Activated gamma-delta T cell treated with Interleukin-2 at 50 U/mL for 16 hours (primary cell): ENCODE measurements at regions not wholly inside any gene's neighbourhood (a gene's known extent, or its start where the extent isn't known, plus 50 kb on each side); places are given as distances from the start of the nearest gene placed in this dataset.

Experiments
- DNase-seq: peaks from one replicate; pipeline ENCODE4 v3.0.0-alpha.2; 2020

DNA sequence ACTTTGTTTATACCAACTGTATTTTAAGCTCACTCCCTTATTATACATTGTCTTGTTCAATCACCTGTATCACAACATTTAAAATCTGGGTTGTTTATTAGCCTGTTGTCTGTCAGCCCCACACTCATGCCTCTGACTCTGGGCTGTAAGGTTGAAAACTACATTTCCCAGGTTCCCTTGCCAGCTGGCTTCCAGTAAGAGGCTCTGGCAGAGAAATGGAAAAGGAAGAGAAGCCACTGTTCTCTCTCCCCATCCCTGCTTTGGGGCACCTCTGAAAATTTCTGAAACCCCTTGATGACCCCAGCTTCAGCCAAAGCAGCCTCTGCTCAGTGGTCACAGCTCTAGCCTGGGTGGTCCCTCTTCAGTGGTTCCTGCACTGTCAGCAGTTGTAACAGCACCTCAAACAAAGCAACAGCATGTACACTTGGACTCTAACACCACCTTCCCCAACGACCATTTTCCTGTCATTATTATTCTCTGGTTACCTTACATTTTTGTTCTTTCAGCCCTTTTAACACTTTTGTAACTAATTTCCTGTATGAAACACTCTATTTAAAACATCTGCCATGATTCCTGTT, 108.9 kb upstream of the LGALSL start:
- DNase-seq = no peak

- no peak for DNase-seq
These were observed 108.0 kb upstream of the LGALSL start for GRCh38 chr2:64345998-64346397.

- DNase-seq = no peak
These were observed 105.4 kb upstream of the LGALSL start for GRCh38 chr2:64348386-64349130.

DNA sequence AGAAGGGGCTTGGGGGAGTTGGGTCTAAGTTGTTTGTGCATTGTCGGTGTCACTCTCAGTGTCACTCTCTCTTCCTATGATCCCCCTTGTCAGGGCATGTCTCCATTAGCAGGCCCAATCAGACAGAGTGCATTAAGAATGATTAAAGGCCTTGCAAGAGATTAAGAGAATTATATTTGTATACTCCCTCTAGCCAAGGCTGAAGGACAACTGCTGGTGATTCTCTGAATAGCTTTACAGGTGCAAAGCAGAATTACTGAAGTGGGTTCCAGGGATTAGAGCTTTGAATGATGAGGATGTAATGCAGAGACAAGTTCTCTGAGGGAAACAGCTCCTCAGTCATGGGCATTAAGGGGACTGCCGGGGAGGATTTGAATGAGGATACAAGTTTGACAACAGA, 104.8 kb upstream of the LGALSL start:
- no peak for DNase-seq

GRCh38 chr2:64350996-64351395, 103.0 kb upstream of the LGALSL start:
- no peak for DNase-seq

DNA sequence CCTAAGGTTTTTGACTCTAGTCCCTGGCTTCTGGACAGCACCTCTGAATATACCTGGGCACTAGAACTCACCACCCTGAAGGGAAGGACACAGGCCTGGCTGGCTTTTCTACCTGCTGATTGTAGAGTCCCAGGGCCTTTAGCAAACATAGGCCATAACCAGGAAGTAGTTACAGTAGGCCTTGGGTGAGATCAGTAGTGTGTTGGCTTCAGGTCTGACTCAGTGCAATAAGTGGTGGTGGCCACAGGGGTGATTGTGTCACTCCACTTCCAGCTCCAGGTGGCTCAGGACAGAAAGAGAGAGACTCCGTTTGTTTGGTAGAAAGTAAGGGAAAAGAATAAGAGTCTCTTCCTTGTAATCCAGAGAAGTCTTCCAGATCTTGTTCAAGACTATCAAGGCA, 101.7 kb upstream of the LGALSL start:
- no peak for DNase-seq

- DNase-seq = no peak
These were observed 98.9 kb upstream of the LGALSL start for GRCh38 chr2:64354857-64355680.

GRCh38 chr2:64356906-64357305, 97.1 kb upstream of the LGALSL start:
- no peak for DNase-seq

GRCh38 chr2:64359171-64359891, 94.6 kb upstream of the LGALSL start:
- DNase-seq = no peak

DNA sequence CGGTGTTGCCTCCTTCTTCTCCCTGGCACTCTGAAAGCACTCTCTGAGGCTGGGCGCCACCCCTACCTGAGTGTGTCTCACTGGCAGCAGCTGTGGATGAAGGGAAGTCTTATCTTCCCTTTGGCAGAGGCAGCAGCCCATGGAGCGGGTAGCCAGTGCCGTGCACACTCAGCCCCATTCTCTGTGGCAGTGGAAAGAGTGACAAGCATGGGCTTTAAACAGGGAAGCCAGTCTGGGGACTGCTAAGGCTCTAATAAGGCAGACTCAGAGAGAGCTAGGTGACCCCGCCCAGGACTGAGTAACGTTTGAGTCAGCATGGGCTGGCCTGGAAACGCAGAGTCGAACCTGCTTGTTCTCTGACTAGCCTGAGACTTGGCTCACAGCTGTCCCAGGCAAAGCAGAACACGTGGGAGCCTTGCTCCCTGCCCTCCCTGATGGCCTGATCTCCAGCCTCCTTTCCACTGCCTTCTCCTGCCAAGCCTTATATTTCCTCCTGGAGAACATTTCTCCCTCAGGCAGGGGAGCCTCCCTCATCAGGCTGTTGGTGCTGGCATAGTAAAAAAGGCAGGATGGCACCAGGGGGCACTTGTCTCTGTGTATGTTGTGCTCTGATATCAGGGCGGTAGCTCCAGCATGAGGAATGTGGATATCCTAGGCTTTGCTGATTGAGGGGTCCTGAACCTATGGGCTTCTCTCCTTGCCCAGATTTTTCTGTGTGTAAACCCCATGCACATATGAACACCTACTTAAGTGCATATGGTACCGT, 93.9 kb upstream of the LGALSL start:
- no peak for DNase-seq

DNA sequence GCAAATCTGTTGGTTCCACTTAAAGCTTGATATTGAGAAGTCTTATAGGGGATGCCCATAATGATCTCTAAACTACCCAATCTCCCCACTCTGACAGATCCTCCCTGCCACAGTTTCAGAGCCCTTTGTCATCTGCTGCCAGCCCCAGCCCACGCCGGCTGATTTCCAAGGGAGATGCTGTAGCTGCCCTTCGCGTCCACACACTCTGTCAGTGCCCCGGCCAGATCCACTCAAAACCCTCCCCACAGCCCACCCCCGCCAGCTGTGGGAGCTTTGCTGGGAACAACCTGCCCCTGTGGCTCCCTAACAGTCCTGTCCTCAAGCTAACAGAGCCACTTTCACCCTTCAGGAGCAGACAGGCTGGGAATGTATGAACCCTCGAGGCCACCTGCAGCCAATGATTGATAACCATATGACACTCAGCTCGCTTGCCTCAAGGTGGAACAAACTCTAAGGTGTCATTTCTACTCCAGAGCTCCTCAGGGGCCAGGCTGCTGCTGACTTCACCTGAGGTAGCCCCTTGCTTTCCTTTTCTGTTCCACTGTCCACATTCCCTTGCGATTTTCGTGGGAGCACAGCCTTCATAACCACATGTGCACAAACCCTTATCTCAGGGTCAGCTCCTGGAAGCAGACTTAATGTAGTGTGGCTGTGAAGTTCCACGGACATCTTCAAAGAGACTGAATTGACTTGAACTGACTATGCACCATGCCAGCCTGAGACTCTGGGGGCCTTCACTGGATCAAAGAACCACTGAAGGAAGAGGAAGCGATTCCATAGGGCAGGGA, 92.6 kb upstream of the LGALSL start:
- DNase-seq = no peak

DNA sequence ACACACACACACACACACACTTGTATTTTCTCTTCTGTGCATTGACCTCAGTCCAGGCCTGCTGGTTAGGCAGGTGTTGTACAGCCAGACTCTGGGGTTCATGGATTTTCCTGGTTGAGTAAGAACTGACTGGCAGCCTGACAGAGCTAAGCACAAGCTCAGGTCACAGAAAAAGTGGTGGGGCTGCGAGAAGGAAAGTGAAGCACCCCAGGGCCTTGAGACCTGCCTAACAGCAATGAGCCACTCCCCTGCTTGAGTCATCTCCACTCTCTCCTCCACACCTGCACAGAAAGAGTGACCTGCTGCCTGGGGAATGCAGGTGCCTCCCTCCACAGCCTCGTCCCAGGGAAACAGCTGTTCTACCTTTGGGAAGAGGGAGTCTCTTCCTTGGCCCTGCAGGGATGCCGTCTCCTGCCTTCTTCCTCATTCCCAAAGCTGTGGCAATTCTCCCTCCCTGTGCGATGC, 91.4 kb upstream of the LGALSL start:
- DNase-seq = no peak

DNA sequence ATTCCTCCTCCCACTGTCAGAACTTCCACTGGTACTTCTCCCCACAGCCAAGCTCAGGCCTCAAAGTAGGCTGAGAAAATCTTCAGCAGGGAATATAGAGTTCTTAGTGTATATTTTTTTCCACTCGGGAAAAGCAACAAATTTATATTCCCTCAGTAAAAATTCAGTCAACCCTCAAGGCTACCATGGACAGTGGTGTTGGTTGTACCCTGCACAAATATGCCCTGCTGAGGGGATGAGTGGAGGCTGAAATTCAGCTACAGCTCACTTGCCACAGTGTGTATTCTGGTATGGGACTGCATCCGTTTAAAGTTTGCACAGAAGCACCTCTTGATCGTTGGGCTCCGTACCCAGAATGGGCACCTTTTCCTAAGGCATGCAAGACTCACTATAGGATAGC, 90.8 kb upstream of the LGALSL start:
- no peak for DNase-seq

- no peak for DNase-seq
These were observed 90.1 kb upstream of the LGALSL start for GRCh38 chr2:64363848-64364247.

DNA sequence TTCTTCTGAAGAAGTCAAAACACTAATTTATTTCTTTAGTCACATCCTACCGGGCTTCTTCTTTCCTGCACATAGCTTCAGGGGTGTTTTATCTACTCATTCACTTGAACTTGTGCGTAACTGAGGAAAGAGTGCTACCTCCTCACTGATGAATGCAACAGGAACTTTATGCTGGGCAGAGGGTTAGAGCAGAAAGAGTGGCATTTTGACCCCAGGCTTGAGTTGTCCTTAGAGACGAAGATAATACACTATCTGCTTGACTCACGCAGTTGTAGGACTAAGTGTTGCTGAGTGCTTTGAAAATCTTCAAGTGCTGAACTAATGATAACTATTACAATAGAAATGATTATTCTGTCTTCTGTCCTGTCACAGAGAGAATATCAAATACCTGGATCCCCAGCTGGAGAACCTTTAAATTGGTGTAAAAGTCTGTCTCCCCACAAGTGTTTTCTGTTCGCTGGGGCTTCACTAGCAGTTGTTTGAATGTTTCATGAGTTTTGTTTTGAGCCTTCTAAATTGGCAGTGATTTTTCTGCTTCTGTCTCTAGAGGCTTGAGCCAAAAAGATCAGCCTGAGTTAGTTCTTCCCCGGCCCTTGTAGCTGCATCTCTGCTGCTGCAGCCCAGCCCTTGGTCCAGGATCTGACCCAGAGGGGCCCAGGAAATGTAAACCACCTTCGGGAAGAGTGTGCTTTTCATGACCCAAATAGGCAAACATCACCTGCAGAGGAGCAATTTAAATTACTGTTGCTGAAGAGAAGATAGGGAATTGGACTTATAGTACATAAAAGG, 86.3 kb upstream of the LGALSL start:
- DNase-seq = no peak

DNA sequence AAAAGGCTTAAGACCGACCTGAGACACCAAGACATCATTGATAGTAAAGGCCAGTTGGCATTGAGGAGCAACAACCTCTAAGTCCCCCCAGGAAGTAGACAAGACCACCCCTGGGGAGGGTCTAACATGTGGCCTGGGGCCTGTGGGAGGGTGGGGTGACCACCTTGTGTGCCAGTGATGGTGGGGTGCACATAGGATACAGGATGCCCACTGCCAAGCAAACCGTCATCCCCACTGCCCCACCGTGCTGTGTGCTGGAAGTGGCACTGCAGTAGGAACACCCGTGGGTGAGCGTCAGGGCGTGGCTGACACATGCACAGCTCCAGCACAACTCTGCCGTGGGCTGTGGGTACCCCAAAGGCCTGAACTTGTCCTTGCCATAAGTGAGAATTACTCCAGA, 84.3 kb upstream of the LGALSL start:
- no peak for DNase-seq

DNA sequence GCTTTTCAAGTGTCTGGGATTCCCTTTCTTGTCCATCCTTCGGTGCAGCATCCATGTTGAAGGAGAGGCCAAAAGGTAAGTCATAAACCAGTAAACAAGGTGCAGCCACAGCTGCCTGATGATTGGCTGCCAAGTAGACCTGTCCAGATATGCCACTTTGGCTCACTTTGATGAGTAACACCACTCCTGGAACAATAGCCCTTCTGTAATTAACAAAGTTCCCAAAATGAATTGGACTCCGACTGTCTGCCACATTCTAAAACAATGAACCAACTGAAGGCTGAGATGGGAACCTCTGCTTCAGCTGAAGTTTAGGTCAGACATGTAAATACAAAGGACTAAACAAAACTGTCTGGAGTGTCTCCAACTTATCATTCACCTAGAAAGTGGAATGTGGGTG, 82.2 kb upstream of the LGALSL start:
- no peak for DNase-seq

DNA sequence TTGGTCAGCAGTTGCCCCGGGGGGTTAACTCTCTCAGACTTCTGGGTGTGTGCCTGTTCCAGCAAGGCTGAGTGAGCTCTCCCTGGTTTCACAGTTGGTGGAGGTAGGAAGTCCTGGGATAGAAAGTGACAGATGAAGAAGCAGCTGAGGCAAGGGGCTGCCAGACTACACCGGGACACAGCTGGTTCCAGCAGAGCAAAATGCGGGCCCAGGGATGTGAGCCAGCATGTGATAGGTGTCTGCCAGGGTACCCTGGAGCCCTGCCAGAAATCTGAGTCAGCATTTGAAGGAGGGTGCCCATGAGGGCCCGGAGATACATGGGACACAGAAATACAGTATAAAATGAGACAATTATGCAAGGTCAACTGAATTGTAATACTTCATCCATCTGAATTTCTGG, 79.3 kb upstream of the LGALSL start:
- no peak for DNase-seq

GRCh38 chr2:64376926-64377325, 77.0 kb upstream of the LGALSL start:
- DNase-seq = no peak

- DNase-seq = no peak
These were observed 74.8 kb upstream of the LGALSL start for GRCh38 chr2:64379186-64379585.
